Mucosa of stomach (tissue), 1 donor: ENCODE measurements at regions not wholly inside any gene's neighbourhood (a gene's known extent, or its start where the extent isn't known, plus 50 kb on each side); places are given as distances from the start of the nearest gene placed in this dataset.
"Not testable (repeated sequence)": the region's sequence is repeated elsewhere in the genome, so short reads cannot be mapped to it uniquely, and the experiment has no call there.

Experiments used
- H3K27me3 ChIP-seq: one replicate; pipeline ENCODE4 v1.7.0; 2013; ENCODE audit warnings: mild to moderate bottlenecking, low read length; ENCODE audit not compliant: control insufficient read depth, insufficient read depth
- H3K36me3 ChIP-seq: one replicate; pipeline ENCODE4 v1.7.0; 2013; ENCODE audit warnings: low read length; ENCODE audit not compliant: control insufficient read depth, insufficient read depth
- H3K4me1 ChIP-seq: one replicate; pipeline ENCODE4 v1.7.0; 2013; ENCODE audit warnings: mild to moderate bottlenecking, low read length; ENCODE audit not compliant: control insufficient read depth, insufficient read depth
- H3K4me3 ChIP-seq: one replicate; pipeline ENCODE4 v1.7.0; 2013; ENCODE audit warnings: low read length
- H3K9ac ChIP-seq: one replicate; pipeline ENCODE4 v1.7.0; 2013; ENCODE audit warnings: mild to moderate bottlenecking, low read length, moderate library complexity
- H3K9me3 ChIP-seq: one replicate; pipeline ENCODE4 v1.7.0; 2013; ENCODE audit warnings: mild to moderate bottlenecking, low read length, moderate library complexity; ENCODE audit not compliant: control insufficient read depth
- donor health status: Pancreatic carcinoma.

GRCh38 chr5:89524785-89525184 is 641.8 kb upstream of the MEF2C start:
- H3K27me3 ChIP-seq = no peaks in the 10 kb centered on the region
- H3K9me3 ChIP-seq = no peaks in the 10 kb centered on the region
- H3K36me3 ChIP-seq = no peaks in the 10 kb centered on the region
- H3K9ac ChIP-seq = no peak overlapping the region
- H3K4me3 ChIP-seq = no peak overlapping the region
- no peaks in the 10 kb centered on the region for H3K4me1 ChIP-seq

DNA sequence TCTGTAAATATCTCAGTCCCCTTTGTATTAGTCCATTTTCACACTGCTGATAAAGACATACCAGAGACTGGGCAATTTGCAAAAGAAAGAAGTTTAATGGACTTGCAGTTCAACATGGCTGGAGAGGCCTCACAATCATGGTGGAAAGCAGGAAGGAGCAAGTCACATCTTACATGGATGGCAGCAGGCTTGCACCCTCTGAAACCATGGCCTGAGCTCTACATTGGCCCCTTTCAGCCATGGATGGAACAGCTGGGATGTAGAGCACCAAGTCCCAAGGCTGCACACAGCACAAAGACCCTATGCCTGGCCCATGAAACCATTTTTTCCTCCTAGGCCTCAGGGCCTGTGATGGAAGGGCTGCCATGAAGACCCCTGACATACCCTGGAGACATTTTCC is 640.9 kb upstream of the MEF2C start:
- H3K4me3 ChIP-seq, H3K9ac ChIP-seq, H3K4me1 ChIP-seq, H3K36me3 ChIP-seq, H3K27me3 ChIP-seq, H3K9me3 ChIP-seq: not testable (repeated sequence)

- Histone ChIP-seq H3K9me3 (no peaks in the 10 kb centered on the region), H3K27me3 (no peaks in the 10 kb centered on the region), H3K4me3 (no peak overlapping the region), H3K36me3 (no peaks in the 10 kb centered on the region), H3K4me1 (no peaks in the 10 kb centered on the region), H3K9ac (no peak overlapping the region)
These were observed 637.8 kb upstream of the MEF2C start for GRCh38 chr5:89520771-89521170.

- H3K36me3 ChIP-seq = no peaks in the 10 kb centered on the region
- H3K4me3 ChIP-seq = no peak overlapping the region
- no peaks in the 10 kb centered on the region for H3K4me1 ChIP-seq
- no peaks in the 10 kb centered on the region for H3K9me3 ChIP-seq
- H3K27me3 ChIP-seq = no peaks in the 10 kb centered on the region
- no peak overlapping the region for H3K9ac ChIP-seq
These were observed 630.5 kb upstream of the MEF2C start for GRCh38 chr5:89513299-89514044.

- no peaks in the 10 kb centered on the region for H3K4me1 ChIP-seq
- no peaks in the 10 kb centered on the region for H3K36me3 ChIP-seq
- H3K9me3 ChIP-seq = no peaks in the 10 kb centered on the region
- no peak overlapping the region for H3K9ac ChIP-seq
- H3K27me3 ChIP-seq = no peaks in the 10 kb centered on the region
- no peak overlapping the region for H3K4me3 ChIP-seq
These were observed 621.1 kb upstream of the MEF2C start for GRCh38 chr5:89504051-89504450.

- Histone ChIP-seq H3K36me3 (no peaks in the 10 kb centered on the region), H3K4me3 (no peak overlapping the region), H3K9ac (no peak overlapping the region), H3K9me3 (no peaks in the 10 kb centered on the region), H3K27me3 (no peaks in the 10 kb centered on the region), H3K4me1 (no peaks in the 10 kb centered on the region)
These were observed 616.8 kb upstream of the MEF2C start for GRCh38 chr5:89499787-89500186.

DNA sequence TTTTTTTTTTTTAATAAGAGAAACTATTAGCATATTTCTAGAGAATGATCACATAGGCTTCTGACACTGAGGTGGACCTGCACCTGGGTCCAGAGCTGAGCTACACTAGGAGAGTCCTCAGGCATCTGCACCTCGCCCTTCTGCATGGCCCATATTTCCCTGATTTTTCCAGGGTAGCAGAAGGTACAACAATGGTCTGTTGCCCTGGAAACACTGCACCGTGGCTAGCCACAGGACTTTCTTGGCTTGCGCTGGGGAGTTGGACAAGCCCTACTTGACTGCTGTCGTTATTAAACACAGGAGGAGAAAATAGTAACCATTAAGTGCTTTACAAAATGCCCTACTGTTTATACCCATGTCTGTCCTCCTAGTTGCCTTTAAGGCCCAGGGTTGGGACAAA is 615.7 kb upstream of the MEF2C start:
- Histone ChIP-seq H3K27me3 (no peaks in the 10 kb centered on the region), H3K36me3 (no peaks in the 10 kb centered on the region), H3K9ac (no peak overlapping the region), H3K9me3 (no peaks in the 10 kb centered on the region), H3K4me3 (no peak overlapping the region), H3K4me1 (no peaks in the 10 kb centered on the region)

DNA sequence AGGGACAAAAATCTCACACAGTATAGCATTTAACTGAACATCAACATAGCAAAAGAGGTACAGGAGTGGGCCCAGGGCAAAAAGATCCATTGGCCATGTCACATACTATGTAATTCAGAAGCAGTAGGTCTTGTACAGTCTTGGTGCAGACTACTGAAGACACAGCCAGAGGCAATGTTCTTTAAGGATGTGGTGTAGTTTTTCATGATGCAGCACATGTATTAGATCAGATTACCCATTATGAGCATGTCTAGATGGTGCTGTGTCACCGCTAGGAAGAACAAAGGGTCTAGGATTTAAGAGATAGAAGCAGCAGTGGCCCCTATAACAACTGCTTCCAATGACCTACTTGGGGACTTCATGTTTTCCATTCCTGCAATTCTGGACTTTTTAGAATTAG is 610.4 kb upstream of the MEF2C start:
- Histone ChIP-seq H3K4me3 (no peak overlapping the region), H3K4me1 (no peaks in the 10 kb centered on the region), H3K9ac (no peak overlapping the region), H3K36me3 (no peaks in the 10 kb centered on the region), H3K9me3 (no peaks in the 10 kb centered on the region), H3K27me3 (no peaks in the 10 kb centered on the region)

GRCh38 chr5:89484962-89485361 is 602.0 kb upstream of the MEF2C start:
- no peaks in the 10 kb centered on the region for H3K27me3 ChIP-seq
- H3K9ac ChIP-seq = no peak overlapping the region
- H3K4me3 ChIP-seq = no peak overlapping the region
- H3K4me1 ChIP-seq = no peaks in the 10 kb centered on the region
- H3K36me3 ChIP-seq = no peaks in the 10 kb centered on the region
- no peaks in the 10 kb centered on the region for H3K9me3 ChIP-seq

GRCh38 chr5:89480406-89481007 is 597.5 kb upstream of the MEF2C start:
- no peaks in the 10 kb centered on the region for H3K27me3 ChIP-seq
- H3K9me3 ChIP-seq = no peaks in the 10 kb centered on the region
- no peak overlapping the region for H3K4me3 ChIP-seq
- no peaks in the 10 kb centered on the region for H3K36me3 ChIP-seq
- no peak overlapping the region for H3K9ac ChIP-seq
- H3K4me1 ChIP-seq = no peaks in the 10 kb centered on the region

DNA sequence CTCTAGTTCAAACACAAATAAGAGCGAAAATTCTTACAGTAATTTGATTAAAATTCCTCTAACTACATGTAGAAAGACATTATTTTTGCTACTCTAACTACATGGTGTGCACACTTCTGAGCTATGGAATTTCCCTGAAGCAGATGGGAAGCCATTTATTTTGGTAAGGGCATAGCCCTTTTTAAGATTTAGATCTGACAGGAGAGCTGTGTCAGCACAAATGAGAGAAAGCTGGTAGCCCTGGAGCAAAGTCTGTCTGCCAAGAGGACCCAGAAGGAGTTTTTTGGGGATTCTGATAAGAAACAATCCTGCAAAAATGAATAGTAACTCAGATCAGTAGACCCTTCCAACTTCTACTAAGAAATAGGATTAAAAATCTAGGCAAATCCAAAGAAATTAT is 595.9 kb upstream of the MEF2C start:
- H3K9ac ChIP-seq = no peak overlapping the region

GRCh38 chr5:89473196-89473595 is 590.2 kb upstream of the MEF2C start:
- H3K27me3 ChIP-seq = no peaks in the 10 kb centered on the region
- no peak overlapping the region for H3K9ac ChIP-seq
- H3K4me1 ChIP-seq = no peaks in the 10 kb centered on the region
- no peak overlapping the region for H3K4me3 ChIP-seq
- H3K36me3 ChIP-seq = no peaks in the 10 kb centered on the region
- H3K9me3 ChIP-seq = no peaks in the 10 kb centered on the region

More for the DNA sequence above, 595.9 kb upstream of the MEF2C start:
- Histone ChIP-seq H3K4me3 (no peak overlapping the region), H3K9me3 (no peaks in the 10 kb centered on the region), H3K27me3 (no peaks in the 10 kb centered on the region), H3K4me1 (no peaks in the 10 kb centered on the region), H3K36me3 (no peaks in the 10 kb centered on the region)
